H1 (cell line): ENCODE measurements at regions not wholly inside any gene's neighbourhood (a gene's known extent, or its start where the extent isn't known, plus 50 kb on each side); places are given as distances from the start of the nearest gene placed in this dataset.

Experiments used
- CHD1 ChIP-seq: IDR thresholded peaks from 2 replicates; pipeline ENCODE4 v1.6.1; 2012; ENCODE audit warnings: low read depth, low read length, improper control_type of control experiment
- FOSL1 ChIP-seq: IDR thresholded peaks from 2 replicates; pipeline ENCODE4 v1.6.1; 2011; ENCODE audit warnings: mild to moderate bottlenecking, low read depth, low read length, moderate library complexity; ENCODE audit not compliant: insufficient read depth
- RNF2 ChIP-seq: fragments of 200-900, 300-1000 bp; sonication (generic); IDR thresholded peaks from 2 replicates; pipeline ENCODE4 v1.7.1; 2016; ENCODE audit warnings: borderline replicate concordance, low read depth, mild to moderate bottlenecking, antibody characterized with exemption, low read length; ENCODE audit not compliant: poor library complexity, severe bottlenecking; ENCODE audit errors: missing control alignments
- SUZ12 ChIP-seq: fragments of 200-600 bp; sonication (generic); IDR thresholded peaks from 2 replicates; pipeline ENCODE4 v1.6.1; 2012; ENCODE audit warnings: mild to moderate bottlenecking, inconsistent platforms, low read length, moderate library complexity, mixed read lengths

DNA sequence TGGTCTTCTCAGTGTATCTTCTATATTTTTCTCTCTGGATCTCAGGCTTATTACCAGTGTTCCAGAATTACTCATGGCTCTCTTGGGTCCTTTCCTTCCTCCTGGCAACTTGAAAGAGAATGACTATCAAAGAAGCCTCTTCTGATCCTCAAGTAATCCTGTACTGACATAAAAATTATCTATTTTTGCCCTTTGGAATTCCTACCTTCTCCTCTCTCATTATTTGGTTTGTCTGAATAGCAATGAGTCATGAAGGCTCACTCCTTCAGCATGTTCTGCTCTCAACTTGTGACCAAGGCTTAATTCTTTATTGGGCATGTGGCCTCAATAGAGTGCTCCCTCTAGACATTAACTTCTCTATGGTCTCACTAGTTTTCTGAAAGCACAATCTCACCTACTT lies 553.6 kb upstream of the ATP2B1 start (continued):
- TF ChIP-seq SUZ12 (no peak), RNF2 (no peak), CHD1 (no peak), FOSL1 (no peak)
